Neural progenitor cell (in vitro differentiated cells): ENCODE measurements at regions not wholly inside any gene's neighbourhood (a gene's known extent, or its start where the extent isn't known, plus 50 kb on each side); places are given as distances from the start of the nearest gene placed in this dataset.

Experiments used
- DNase-seq: peaks from one replicate; pipeline ENCODE4 v3.0.0-alpha.2; 2016; ENCODE audit warnings: low spot score
- H2AFZ ChIP-seq: fragments of 200-600 bp; sonication (generic); replicated peaks from 2 replicates; pipeline ENCODE4 v1.6.1; 2016; ENCODE audit warnings: antibody characterized with exemption
- H3F3A ChIP-seq: fragments of 200-600 bp; sonication (generic); 2 replicates; pipeline ENCODE4 v1.6.1; 2016; ENCODE audit warnings: antibody characterized with exemption, low read depth
- H3K27ac ChIP-seq: fragments of 200-600 bp; sonication (generic); 2 replicates; pipeline ENCODE4 v1.5.1; 2016; ENCODE audit warnings: mild to moderate bottlenecking
- H3K27me3 ChIP-seq: fragments of 200-600 bp; sonication (generic); 2 replicates; pipeline ENCODE4 v1.6.1; 2016; ENCODE audit warnings: mild to moderate bottlenecking, moderate library complexity
- H3K36me3 ChIP-seq: fragments of 200-600 bp; sonication (generic); 2 replicates; pipeline ENCODE4 v1.5.1; 2016
- H3K4me1 ChIP-seq: fragments of 200-600 bp; sonication (generic); 2 replicates; pipeline ENCODE4 v1.6.1; 2016; ENCODE audit warnings: mixed run types
- H3K4me2 ChIP-seq: fragments of 200-600 bp; sonication (generic); 2 replicates; pipeline ENCODE4 v1.6.1; 2016
- H3K4me3 ChIP-seq: fragments of 200-600 bp; sonication (generic); 2 replicates; pipeline ENCODE4 v1.5.1; 2016
- H3K79me2 ChIP-seq: fragments of 200-600 bp; sonication (generic); 2 replicates; pipeline ENCODE4 v1.6.1; 2016; ENCODE audit warnings: low read depth
- H3K9ac ChIP-seq: fragments of 200-600 bp; sonication (generic); 2 replicates; pipeline ENCODE4 v1.6.1; 2016
- H3K9me3 ChIP-seq: fragments of 200-600 bp; sonication (generic); 2 replicates; pipeline ENCODE4 v1.5.1; 2016; ENCODE audit warnings: low read depth
- H4K20me1 ChIP-seq: fragments of 200-600 bp; sonication (generic); 2 replicates; pipeline ENCODE4 v1.6.1; 2016; ENCODE audit warnings: low read depth
- H3K27ac Mint-ChIP-seq: 3 replicates; pipeline ENCODE4 v1.8.0; 2021; ENCODE audit warnings: mixed read lengths
- H3K27me3 Mint-ChIP-seq: 2 replicates; pipeline ENCODE4 v1.8.0; 2022; ENCODE audit warnings: low read depth, mild to moderate bottlenecking, inconsistent platforms, moderate library complexity, mixed read lengths; ENCODE audit not compliant: insufficient read depth
- H3K36me3 Mint-ChIP-seq: 3 replicates; pipeline ENCODE4 v1.8.0; 2021; ENCODE audit warnings: mixed read lengths
- H3K4me1 Mint-ChIP-seq: 3 replicates; pipeline ENCODE4 v1.8.0; 2021; ENCODE audit warnings: mixed read lengths
- H3K4me3 Mint-ChIP-seq: 3 replicates; pipeline ENCODE4 v1.8.0; 2021; ENCODE audit warnings: mild to moderate bottlenecking, moderate library complexity, mixed read lengths
- H3K9me3 Mint-ChIP-seq: 3 replicates; pipeline ENCODE4 v1.8.0; 2020; ENCODE audit warnings: mixed read lengths
- EZH2 ChIP-seq: fragments of 200-600 bp; sonication (generic); IDR thresholded peaks from 2 replicates; pipeline ENCODE4 v1.6.1; 2017; ENCODE audit warnings: antibody characterized with exemption, mild to moderate bottlenecking, moderate library complexity
- EZH2phosphoT487 ChIP-seq: fragments of 200-600 bp; sonication (generic); IDR thresholded peaks from 2 replicates; pipeline ENCODE4 v1.6.1; 2017; ENCODE audit warnings: antibody characterized with exemption
- TF ChIP-seq, protein P1 (sequence below): fragments of 200-600 bp; sonication (generic); IDR thresholded peaks from 2 replicates; pipeline ENCODE4 v1.5.1; 2017; ENCODE audit warnings: antibody characterized with exemption, mild to moderate bottlenecking

DNA sequence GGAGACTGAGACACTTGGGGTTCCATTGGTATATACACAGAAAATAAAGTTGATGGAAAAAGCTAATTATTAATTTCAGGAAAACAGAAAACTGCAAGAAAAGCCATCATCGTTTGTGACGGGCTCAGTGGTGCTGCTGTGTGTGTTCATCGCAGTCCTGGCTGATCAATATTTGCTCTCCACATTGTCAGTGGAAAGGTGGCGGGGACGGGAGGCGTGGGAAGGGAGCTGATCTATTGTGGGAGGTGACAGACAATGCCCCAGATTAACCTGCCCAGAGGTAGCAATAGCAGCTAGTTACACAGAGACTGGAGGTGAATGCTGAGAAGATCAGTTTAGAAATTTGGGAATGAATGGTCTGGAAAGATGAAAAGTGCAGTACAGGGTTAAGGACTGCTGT, 50.0 kb upstream of the CTDP1 start:
- Histone ChIP-seq H3K4me3 (no peak overlapping the region), H3K4me1 (no peaks in the 10 kb centered on the region), H3K9ac (no peak overlapping the region), H4K20me1 (no peaks in the 10 kb centered on the region), H3K36me3 (no peaks in the 10 kb centered on the region), H3K4me2 (no peak overlapping the region), H3K9me3 (no peaks in the 10 kb centered on the region), H3K27ac (no peak overlapping the region), H3K79me2 (no peaks in the 10 kb centered on the region), H3K27me3 (no peaks in the 10 kb centered on the region), H3F3A (no peaks in the 10 kb centered on the region), H2AFZ (no peak overlapping the region)
- no peak for DNase-seq
- Mint-ChIP-seq H3K4me1 (peaks cover 8% of the 10 kb centered on the region), H3K27me3 (peaks cover 21% of the 10 kb centered on the region), H3K9me3 (peaks cover 11% of the 10 kb centered on the region), H3K27ac (peak overlapping the region; percentile 44), H3K36me3 (no peaks in the 10 kb centered on the region), H3K4me3 (no peak overlapping the region)
- TF ChIP-seq, protein P1, sequence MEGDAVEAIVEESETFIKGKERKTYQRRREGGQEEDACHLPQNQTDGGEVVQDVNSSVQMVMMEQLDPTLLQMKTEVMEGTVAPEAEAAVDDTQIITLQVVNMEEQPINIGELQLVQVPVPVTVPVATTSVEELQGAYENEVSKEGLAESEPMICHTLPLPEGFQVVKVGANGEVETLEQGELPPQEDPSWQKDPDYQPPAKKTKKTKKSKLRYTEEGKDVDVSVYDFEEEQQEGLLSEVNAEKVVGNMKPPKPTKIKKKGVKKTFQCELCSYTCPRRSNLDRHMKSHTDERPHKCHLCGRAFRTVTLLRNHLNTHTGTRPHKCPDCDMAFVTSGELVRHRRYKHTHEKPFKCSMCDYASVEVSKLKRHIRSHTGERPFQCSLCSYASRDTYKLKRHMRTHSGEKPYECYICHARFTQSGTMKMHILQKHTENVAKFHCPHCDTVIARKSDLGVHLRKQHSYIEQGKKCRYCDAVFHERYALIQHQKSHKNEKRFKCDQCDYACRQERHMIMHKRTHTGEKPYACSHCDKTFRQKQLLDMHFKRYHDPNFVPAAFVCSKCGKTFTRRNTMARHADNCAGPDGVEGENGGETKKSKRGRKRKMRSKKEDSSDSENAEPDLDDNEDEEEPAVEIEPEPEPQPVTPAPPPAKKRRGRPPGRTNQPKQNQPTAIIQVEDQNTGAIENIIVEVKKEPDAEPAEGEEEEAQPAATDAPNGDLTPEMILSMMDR, result no peak
- no peak for TF ChIP-seq EZH2phosphoT487
- TF ChIP-seq EZH2, result no peak
